ENCODE measurements at regions not wholly inside any gene's neighbourhood (a gene's known extent, or its start where the extent isn't known, plus 50 kb on each side); places are given as distances from the start of the nearest gene placed in this dataset.
"Not testable (repeated sequence)": the region's sequence is repeated elsewhere in the genome, so short reads cannot be mapped to it uniquely, and the experiment has no call there.

GRCh38 chr6:22751223-22751622 is 181.9 kb downstream of the HDGFL1 start:
- DNase-seq, result no peak

- DNase-seq, result no peak
Measured at GRCh38 chr6:22752522-22752921, 183.2 kb downstream of the HDGFL1 start.

GRCh38 chr6:22754061-22754460 is 184.7 kb downstream of the HDGFL1 start:
- no peak for DNase-seq

DNA sequence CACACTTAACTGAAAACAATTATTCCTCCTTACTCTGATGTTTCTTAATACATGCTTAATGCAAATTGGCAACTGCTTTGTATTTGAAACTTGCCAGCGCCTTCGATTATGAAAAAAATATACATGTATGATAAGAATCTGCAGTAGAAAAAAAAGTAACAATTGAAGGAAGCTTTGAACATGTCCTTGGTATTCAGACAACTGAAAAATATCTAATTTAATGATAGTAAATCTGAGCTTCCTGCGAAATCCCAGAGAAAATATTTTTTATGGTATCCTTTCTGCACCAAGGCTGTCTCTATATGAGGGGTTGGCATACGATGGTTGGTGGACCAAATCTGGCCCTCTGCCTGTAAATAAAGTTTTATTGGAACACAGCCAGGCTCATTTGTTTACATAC is 186.2 kb downstream of the HDGFL1 start:
- no peak for DNase-seq

DNA sequence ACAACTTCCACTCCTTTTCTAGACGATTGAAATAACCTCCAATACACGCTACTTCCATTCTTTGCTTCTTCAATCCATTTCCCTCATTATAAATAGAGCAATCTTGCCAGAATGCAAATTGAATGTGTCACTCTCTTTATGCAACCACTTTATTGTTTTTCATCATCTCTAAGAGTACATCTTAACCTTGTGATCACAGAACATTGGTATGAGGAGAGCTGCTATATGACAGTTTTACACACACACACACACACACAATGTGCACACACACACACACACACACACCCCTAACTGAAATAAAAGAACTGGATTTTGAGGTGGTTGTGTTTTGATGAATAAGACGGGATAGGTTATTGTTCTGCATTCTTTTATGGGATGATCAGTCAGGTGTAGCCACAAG is 187.0 kb downstream of the HDGFL1 start:
- no peak for DNase-seq

- DNase-seq, result no peak
Measured at GRCh38 chr6:22764496-22764895, 195.1 kb downstream of the HDGFL1 start.

DNA sequence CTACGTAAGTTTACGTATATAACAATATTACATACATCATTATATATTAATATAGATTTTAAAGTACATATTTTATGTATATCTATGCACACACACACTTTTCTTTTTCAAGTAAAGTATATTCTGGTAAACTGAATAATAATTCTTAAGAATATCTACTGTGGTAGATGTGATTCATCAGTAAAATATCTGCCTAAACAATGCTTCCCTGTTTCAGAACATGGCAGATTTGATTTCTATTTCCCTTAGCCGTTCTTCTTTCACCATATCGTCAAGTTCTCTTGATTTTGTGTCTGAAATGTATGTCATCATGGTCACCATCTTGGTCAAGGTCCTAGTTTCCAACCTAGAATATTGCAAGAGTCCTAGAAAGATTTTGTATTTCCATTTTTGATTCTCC is 195.6 kb downstream of the HDGFL1 start:
- no peak for DNase-seq

- DNase-seq, result no peak
Measured at GRCh38 chr6:22766979-22767378, 197.6 kb downstream of the HDGFL1 start.

DNA sequence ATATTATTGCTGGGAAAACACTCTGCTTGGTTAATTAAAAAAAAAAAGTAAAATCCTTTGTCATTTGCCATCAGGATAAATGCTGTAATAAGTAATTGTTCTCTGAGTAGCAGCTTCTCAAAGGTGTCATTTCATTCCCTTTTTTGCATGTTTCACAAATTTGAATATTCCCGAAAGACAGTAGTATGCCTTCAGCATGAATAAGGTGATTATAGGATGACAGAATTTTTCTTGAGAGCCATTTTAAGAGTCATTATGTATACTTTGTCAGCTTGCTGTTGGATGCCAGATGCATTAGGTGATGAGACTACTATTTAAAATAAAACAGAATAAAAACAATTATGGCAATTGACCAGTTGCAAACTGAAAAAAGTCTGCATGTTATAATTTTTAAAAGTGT is 200.7 kb downstream of the HDGFL1 start:
- no peak for DNase-seq

GRCh38 chr6:22774129-22774528 is 204.8 kb downstream of the HDGFL1 start:
- no peak for DNase-seq

GRCh38 chr6:22778438-22778837 is 209.1 kb downstream of the HDGFL1 start:
- DNase-seq, result not testable (repeated sequence)

GRCh38 chr6:22779062-22779461 is 209.7 kb downstream of the HDGFL1 start:
- no peak for DNase-seq

GRCh38 chr6:22783931-22784330 is 214.6 kb downstream of the HDGFL1 start:
- DNase-seq, result no peak

DNA sequence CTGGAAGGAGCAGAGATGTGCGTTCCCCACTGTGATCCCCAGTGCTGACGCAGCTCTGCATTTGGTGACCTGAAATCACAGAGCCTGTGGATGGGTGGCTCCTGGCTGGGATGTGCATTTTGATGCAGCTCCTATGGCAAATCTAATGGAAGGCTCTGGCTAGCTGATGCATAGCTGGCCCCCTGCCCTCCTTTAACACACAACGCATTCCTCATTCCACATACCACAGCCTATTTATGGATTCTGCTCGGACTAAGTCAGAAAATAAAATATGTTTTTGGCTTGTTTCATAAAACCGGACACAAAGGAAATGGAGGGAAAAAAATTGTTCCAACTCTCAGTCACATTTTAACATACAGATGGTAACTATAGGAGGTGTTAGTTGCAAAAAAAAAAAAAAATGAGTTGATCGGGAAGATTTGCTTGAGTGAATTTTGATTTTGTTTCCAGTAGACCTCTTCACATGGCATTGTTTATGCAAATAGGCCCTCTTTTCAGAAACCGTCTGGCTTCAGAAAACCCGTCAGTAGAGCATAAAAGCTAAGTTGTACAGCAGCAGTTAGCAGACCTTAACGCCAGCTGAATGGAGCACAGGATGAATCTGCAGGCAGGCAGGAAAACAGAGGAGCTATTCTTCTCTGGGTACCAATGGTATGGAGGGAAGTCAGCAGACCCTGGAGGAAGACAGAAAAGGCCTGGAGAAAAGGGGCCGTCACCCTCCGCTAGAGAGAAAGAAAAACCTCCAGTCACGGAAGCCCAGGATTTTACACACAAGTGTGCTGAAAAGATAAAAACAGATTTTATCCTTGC is 215.4 kb downstream of the HDGFL1 start:
- DNase-seq, result no peak

- DNase-seq, result no peak
Measured at GRCh38 chr6:22788038-22788437, 218.7 kb downstream of the HDGFL1 start.

DNA sequence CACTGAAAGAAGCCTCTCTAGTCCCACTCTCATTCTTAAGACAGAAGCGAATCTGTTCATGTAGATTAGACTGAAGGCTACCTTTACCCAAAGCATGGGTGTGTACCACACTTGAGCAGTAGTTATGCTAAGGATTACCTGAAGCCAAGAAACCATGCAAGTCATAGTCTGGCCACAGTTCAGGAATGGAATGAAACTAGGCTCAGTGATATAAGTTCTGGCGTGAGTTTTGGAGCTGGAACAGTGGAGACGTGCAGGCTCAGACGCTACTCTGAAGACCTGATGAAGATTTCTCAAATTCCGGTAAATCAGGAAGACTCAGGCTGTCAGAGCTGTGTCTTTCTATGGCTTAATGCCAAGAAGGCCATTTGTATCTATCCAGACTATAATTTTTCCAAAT is 219.9 kb downstream of the HDGFL1 start:
- no peak for DNase-seq

GRCh38 chr6:22794844-22795243 is 225.5 kb downstream of the HDGFL1 start:
- no peak for DNase-seq

GRCh38 chr6:22800451-22800850 is 231.1 kb downstream of the HDGFL1 start:
- no peak for DNase-seq

DNA sequence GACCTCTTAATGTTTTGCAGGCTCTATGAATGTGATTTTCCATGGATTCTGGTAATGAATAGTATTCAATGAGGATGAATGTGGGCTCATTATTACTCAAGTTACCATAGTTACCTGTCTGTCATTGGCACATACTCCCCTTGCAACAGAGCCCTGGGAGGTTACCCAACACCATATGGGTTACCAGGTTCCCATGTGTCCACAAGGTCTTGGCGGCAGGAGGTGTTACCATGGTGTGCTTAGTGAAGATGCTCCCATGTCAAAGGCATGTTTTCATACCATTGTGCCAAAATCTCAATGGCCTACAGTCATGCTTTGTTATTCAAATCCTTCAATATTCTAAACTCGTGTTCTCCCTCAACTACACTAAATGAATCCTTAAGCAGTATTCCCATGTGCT is 232.5 kb downstream of the HDGFL1 start:
- no peak for DNase-seq

GRCh38 chr6:22804620-22805261 is 235.4 kb downstream of the HDGFL1 start:
- DNase-seq, result no peak

GRCh38 chr6:22807261-22807660 is 237.9 kb downstream of the HDGFL1 start:
- no peak for DNase-seq

- no peak for DNase-seq
Measured at GRCh38 chr6:22807818-22808217, 238.5 kb downstream of the HDGFL1 start.

DNA sequence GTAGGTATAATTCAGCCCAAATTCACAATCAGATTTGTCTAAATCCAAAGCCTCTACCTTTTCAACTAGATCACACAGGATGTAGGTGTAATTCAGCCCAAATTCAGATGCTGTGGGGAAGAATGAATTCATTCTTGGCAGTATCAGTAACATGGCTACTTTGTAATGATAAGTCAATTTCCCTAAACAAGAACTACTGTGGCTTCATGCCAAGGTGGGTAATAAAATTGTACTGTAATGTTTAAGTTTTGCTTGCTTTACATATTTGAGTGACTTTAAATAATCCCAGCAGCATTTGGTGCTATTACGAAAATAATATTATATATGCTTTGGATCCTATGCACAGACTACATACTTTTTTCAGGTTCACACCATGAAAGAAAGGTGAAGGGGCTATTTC is 239.1 kb downstream of the HDGFL1 start:
- DNase-seq, result no peak

DNA sequence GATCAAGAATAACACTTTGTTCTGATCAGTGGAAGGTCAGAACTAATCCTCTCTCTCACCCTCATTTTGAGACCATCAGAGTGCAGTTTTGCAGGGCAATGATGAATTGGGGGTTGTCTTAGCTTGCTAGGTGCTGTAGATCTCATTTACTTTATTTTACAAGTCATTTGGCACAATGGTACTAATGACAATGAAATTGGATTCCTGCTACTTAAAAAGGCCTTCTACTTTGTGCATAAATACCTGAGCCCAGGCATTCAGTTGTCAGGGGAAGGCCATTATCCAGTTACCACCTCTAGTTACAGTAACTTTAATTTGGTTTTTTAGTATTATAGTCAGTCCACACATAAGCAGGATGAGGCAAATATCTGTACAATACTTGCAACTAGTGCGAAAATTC is 240.0 kb downstream of the HDGFL1 start:
- no peak for DNase-seq

- DNase-seq, result no peak
Measured at GRCh38 chr6:22819209-22819608, 249.8 kb downstream of the HDGFL1 start.
